GM23338 (cell line): ENCODE measurements at regions not wholly inside any gene's neighbourhood (a gene's known extent, or its start where the extent isn't known, plus 50 kb on each side); places are given as distances from the start of the nearest gene placed in this dataset.

ENCODE experiments used
- ATAC-seq: fragments of 200-7000 bp; cut with Tn5 transposase; 3 replicates; pipeline ENCODE4 v1.9.1; 2020
- DNase-seq: peaks from one replicate; pipeline ENCODE4 v3.0.0-alpha.2; 2015; ENCODE audit warnings: low spot score
- H2AFZ ChIP-seq: fragments of 200-600 bp; sonication (generic); 2 replicates; pipeline ENCODE4 v1.8.0; 2016; ENCODE audit warnings: antibody characterized with exemption, mild to moderate bottlenecking, moderate library complexity
- H3F3A ChIP-seq: fragments of 200-600 bp; sonication (generic); replicated peaks from 2 replicates; pipeline ENCODE4 v1.8.0; 2017; ENCODE audit warnings: antibody characterized with exemption, mixed run types, low read depth
- H3K27ac ChIP-seq: fragments of 200-600 bp; sonication (generic); 2 replicates; pipeline ENCODE4 v1.6.1; 2016; ENCODE audit warnings: low read depth
- H3K27me3 ChIP-seq: fragments of 200-600 bp; sonication (generic); 2 replicates; pipeline ENCODE4 v1.8.0; 2016; ENCODE audit warnings: mild to moderate bottlenecking, mixed run types, moderate library complexity; ENCODE audit not compliant: insufficient read depth
- H3K36me3 ChIP-seq: fragments of 200-600 bp; sonication (generic); 2 replicates; pipeline ENCODE4 v1.8.0; 2016; ENCODE audit warnings: mild to moderate bottlenecking; ENCODE audit not compliant: insufficient read depth
- H3K4me1 ChIP-seq: fragments of 200-600 bp; sonication (generic); 2 replicates; pipeline ENCODE4 v1.8.0; 2016; ENCODE audit warnings: mild to moderate bottlenecking, moderate library complexity; ENCODE audit not compliant: insufficient read depth
- H3K4me2 ChIP-seq: fragments of 200-600 bp; sonication (generic); 2 replicates; pipeline ENCODE4 v1.7.1; 2017; ENCODE audit warnings: mixed run types
- H3K4me3 ChIP-seq: fragments of 200-600 bp; sonication (generic); 2 replicates; pipeline ENCODE4 v1.6.1; 2016; ENCODE audit warnings: mixed run types
- H3K79me2 ChIP-seq: fragments of 200-600 bp; sonication (generic); replicated peaks from 2 replicates; pipeline ENCODE4 v1.8.0; 2017; ENCODE audit warnings: mild to moderate bottlenecking; ENCODE audit not compliant: insufficient read depth
- H3K9me2 ChIP-seq: fragments of 200-600 bp; sonication (generic); 2 replicates; pipeline ENCODE4 v1.8.0; 2017; ENCODE audit not compliant: insufficient read depth
- H4K20me1 ChIP-seq: fragments of 200-600 bp; sonication (generic); replicated peaks from 2 replicates; pipeline ENCODE4 v1.8.0; 2017; ENCODE audit warnings: mild to moderate bottlenecking; ENCODE audit not compliant: insufficient read depth
- H3K27ac Mint-ChIP-seq: 2 replicates; pipeline ENCODE4 v1.8.0; 2020; ENCODE audit warnings: inconsistent platforms, mild to moderate bottlenecking, moderate library complexity, mixed read lengths
- H3K27me3 Mint-ChIP-seq: 3 replicates; pipeline ENCODE4 v1.8.0; 2022; ENCODE audit warnings: low read depth, mild to moderate bottlenecking, moderate library complexity, mixed read lengths, inconsistent platforms; ENCODE audit not compliant: insufficient read depth, poor library complexity
- H3K36me3 Mint-ChIP-seq: 3 replicates; pipeline ENCODE4 v1.8.0; 2021; ENCODE audit warnings: low read depth, mild to moderate bottlenecking, inconsistent platforms, moderate library complexity, mixed read lengths
- H3K4me1 Mint-ChIP-seq: 3 replicates; pipeline ENCODE4 v1.8.0; 2020; ENCODE audit warnings: mild to moderate bottlenecking, inconsistent platforms, mixed read lengths
- H3K4me3 Mint-ChIP-seq: 3 replicates; pipeline ENCODE4 v1.8.0; 2021; ENCODE audit warnings: moderate library complexity, mild to moderate bottlenecking, inconsistent platforms, mixed read lengths
- H3K9me3 Mint-ChIP-seq: 3 replicates; pipeline ENCODE4 v1.8.0; 2020; ENCODE audit warnings: moderate library complexity, mild to moderate bottlenecking, inconsistent platforms, mixed read lengths
- CTCF ChIP-seq, 2 experiments: fragments of 200-600 bp in 1 of 2; sonication (generic) in 1 of 2; conservative IDR thresholded peaks; 2 replicates each; pipeline versions ENCODE4 v1.5.1 to v1.6.1; 2016 to 2017; ENCODE audit warnings: antibody characterized with exemption in 2 of 2, low read depth in 2 of 2, mild to moderate bottlenecking in 2 of 2, moderate library complexity in 1 of 2
- EZH2 ChIP-seq: fragments of 200-600 bp; sonication (generic); IDR thresholded peaks from one replicate; pipeline ENCODE4 v1.8.0; 2017; ENCODE audit warnings: antibody characterized with exemption, mild to moderate bottlenecking, low read depth; ENCODE audit not compliant: unreplicated experiment
- EZH2phosphoT487 ChIP-seq: fragments of 200-600 bp; sonication (generic); IDR thresholded peaks from one replicate; pipeline ENCODE4 v1.8.1; 2018; ENCODE audit warnings: antibody characterized with exemption; ENCODE audit not compliant: unreplicated experiment
- NANOG ChIP-seq: IDR thresholded peaks from 2 replicates; pipeline ENCODE4 v1.6.1; 2016; ENCODE audit warnings: antibody characterized with exemption, borderline replicate concordance
- STAT1 ChIP-seq: IDR thresholded peaks from one replicate; pipeline ENCODE4 v1.6.1; 2016; ENCODE audit warnings: antibody characterized with exemption; ENCODE audit not compliant: unreplicated experiment
- ZNF462 ChIP-seq: fragments of 250-450 bp; sonication (Bioruptor Pico); IDR thresholded peaks from 2 replicates; pipeline ENCODE4 v1.5.0; 2020; ENCODE audit warnings: mild to moderate bottlenecking, moderate library complexity

GRCh38 chr6:44715188-44715587 lies 327.7 kb downstream of the CDC5L start:
- H3K36me3 Mint-ChIP-seq: no peaks in the 10 kb centered on the region
- no peaks in the 10 kb centered on the region for H3K9me3 Mint-ChIP-seq
- no peak for DNase-seq

More at GRCh38 chr6:44715188-44715587, 327.7 kb downstream of the CDC5L start:
- no peak for TF ChIP-seq EZH2
- no peak for TF ChIP-seq ZNF462
- TF ChIP-seq NANOG: no peak
- no peak for TF ChIP-seq EZH2phosphoT487
- no peak for TF ChIP-seq CTCF (conservative IDR thresholded peaks at IDR 0.05; ENCODE audit: low read depth in 2 of 2)
- TF ChIP-seq STAT1: no peak
- Histone ChIP-seq H3K27me3 (no peaks in the 10 kb centered on the region), H3K4me3 (no peak overlapping the region), H3K36me3 (no peaks in the 10 kb centered on the region), H3K27ac (no peak overlapping the region), H3K4me2 (no peak overlapping the region), H4K20me1 (no peaks in the 10 kb centered on the region), H3K9me2 (peaks cover 9% of the 10 kb centered on the region; the same call in 1 of the 2 replicates), H3K79me2 (no peaks in the 10 kb centered on the region), H2AFZ (no peak overlapping the region), H3K4me1 (no peaks in the 10 kb centered on the region), H3F3A (no peaks in the 10 kb centered on the region)
- H3K27ac Mint-ChIP-seq: no peak overlapping the region
- peaks cover 4% of the 10 kb centered on the region; the same call in 2 of the 3 replicates for H3K4me1 Mint-ChIP-seq
- ATAC-seq: no peak
- no peak overlapping the region for H3K4me3 Mint-ChIP-seq
- peaks cover 4% of the 10 kb centered on the region for H3K27me3 Mint-ChIP-seq
